ENCODE measurements at regions not wholly inside any gene's neighbourhood (a gene's known extent, or its start where the extent isn't known, plus 50 kb on each side); places are given as distances from the start of the nearest gene placed in this dataset.

GRCh38 chr12:125267114-125267513 is 201.9 kb downstream of the AACS start:
- in situ Hi-C loops (cut with MboI; ENCODE audit: low sequenced_read_pairs) = no loop called here

- in situ Hi-C loops (cut with MboI; ENCODE audit: low sequenced_read_pairs) = no loop called here
Observed at GRCh38 chr12:125269276-125269675, 204.0 kb downstream of the AACS start.

GRCh38 chr12:125271892-125272291 is 206.7 kb downstream of the AACS start:
- in situ Hi-C loops (cut with MboI; ENCODE audit: low sequenced_read_pairs) = no loop called here

GRCh38 chr12:125272383-125272933 is 207.2 kb downstream of the AACS start:
- in situ Hi-C loops (cut with MboI; ENCODE audit: low sequenced_read_pairs) = no loop called here

GRCh38 chr12:125276567-125276966 is 211.3 kb downstream of the AACS start:
- in situ Hi-C loops (cut with MboI; ENCODE audit: low sequenced_read_pairs) = no loop called here

GRCh38 chr12:125280482-125281377 is 215.5 kb downstream of the AACS start:
- in situ Hi-C loops (cut with MboI; ENCODE audit: low sequenced_read_pairs) = no loop called here

GRCh38 chr12:125282921-125283320 is 217.7 kb downstream of the AACS start:
- in situ Hi-C loops (cut with MboI; ENCODE audit: low sequenced_read_pairs) = no loop called here

GRCh38 chr12:125283521-125283920 is 218.3 kb downstream of the AACS start:
- in situ Hi-C loops (cut with MboI; ENCODE audit: low sequenced_read_pairs) = no loop called here

GRCh38 chr12:125284087-125284486 is 218.9 kb downstream of the AACS start:
- in situ Hi-C loops (cut with MboI; ENCODE audit: low sequenced_read_pairs) = no loop called here

- in situ Hi-C loops (cut with MboI; ENCODE audit: low sequenced_read_pairs) = no loop called here
Observed at GRCh38 chr12:125284945-125285685, 219.9 kb downstream of the AACS start.

- in situ Hi-C loops (cut with MboI; ENCODE audit: low sequenced_read_pairs) = no loop called here
Observed at GRCh38 chr12:125286005-125286727, 220.9 kb downstream of the AACS start.

- in situ Hi-C loops (cut with MboI; ENCODE audit: low sequenced_read_pairs) = no loop called here
Observed at GRCh38 chr12:125287155-125287847, 222.1 kb downstream of the AACS start.

GRCh38 chr12:125288931-125289928 is 224.0 kb downstream of the AACS start:
- in situ Hi-C loops (cut with MboI; ENCODE audit: low sequenced_read_pairs) = no loop called here

GRCh38 chr12:125289970-125290369 is 224.7 kb downstream of the AACS start:
- in situ Hi-C loops (cut with MboI; ENCODE audit: low sequenced_read_pairs) = no loop called here

- in situ Hi-C loops (cut with MboI; ENCODE audit: low sequenced_read_pairs) = no loop called here
Observed at GRCh38 chr12:125292700-125293099, 227.5 kb downstream of the AACS start.

- in situ Hi-C loops (cut with MboI; ENCODE audit: low sequenced_read_pairs) = no loop called here
Observed at GRCh38 chr12:125295550-125295949, 230.3 kb downstream of the AACS start.

- in situ Hi-C loops (cut with MboI; ENCODE audit: low sequenced_read_pairs) = no loop called here
Observed at GRCh38 chr12:125296701-125297100, 231.5 kb downstream of the AACS start.

GRCh38 chr12:125299840-125300239 is 234.6 kb downstream of the AACS start:
- in situ Hi-C loops (cut with MboI; ENCODE audit: low sequenced_read_pairs) = no loop called here

- in situ Hi-C loops (cut with MboI; ENCODE audit: low sequenced_read_pairs) = no loop called here
Observed at GRCh38 chr12:125300249-125300648, 235.0 kb downstream of the AACS start.

Measured in HL-60/S4 (cell line).